ENCODE measurements at regions not wholly inside any gene's neighbourhood (a gene's known extent, or its start where the extent isn't known, plus 50 kb on each side); places are given as distances from the start of the nearest gene placed in this dataset.
"Not testable (repeated sequence)": the region's sequence is repeated elsewhere in the genome, so short reads cannot be mapped to it uniquely, and the experiment has no call there.

GRCh38 chrX:65877953-65878352, 161.9 kb downstream of the VSIG4 start:
- H3F3A ChIP-seq (ENCODE audit: low read depth) = no peaks in the 10 kb centered on the region
- H3K4me3 ChIP-seq = no peak overlapping the region
- no peak for DNase-seq (ENCODE audit: low spot score)
- no peaks in the 10 kb centered on the region for H3K4me1 ChIP-seq
- no peak overlapping the region for H3K27ac ChIP-seq
- H3K4me1 Mint-ChIP-seq = no peaks in the 10 kb centered on the region
- TF ChIP-seq EZH2 (IDR thresholded peaks at IDR 0.05) = no peak
- TF ChIP-seq EZH2phosphoT487 (IDR thresholded peaks at IDR 0.05) = no peak
- TF ChIP-seq CTCF (IDR thresholded peaks at IDR 0.05) = no peak
- no peaks in the 10 kb centered on the region for H3K36me3 Mint-ChIP-seq
- no peaks in the 10 kb centered on the region for H4K20me1 ChIP-seq (ENCODE audit: low read depth)
- H3K27me3 ChIP-seq = no peaks in the 10 kb centered on the region
- H3K9me3 ChIP-seq (ENCODE audit: low read depth) = no peaks in the 10 kb centered on the region
- H3K27me3 Mint-ChIP-seq (ENCODE audit: insufficient read depth, low read depth) = peaks cover 7% of the 10 kb centered on the region
- H3K4me3 Mint-ChIP-seq = no peak overlapping the region
- H3K9ac ChIP-seq = no peak overlapping the region
- H3K79me2 ChIP-seq (ENCODE audit: low read depth) = no peaks in the 10 kb centered on the region
- no peak overlapping the region for H2AFZ ChIP-seq (replicated peaks)
- H3K4me2 ChIP-seq = no peak overlapping the region
- H3K36me3 ChIP-seq = no peaks in the 10 kb centered on the region
- peaks cover 5% of the 10 kb centered on the region for H3K9me3 Mint-ChIP-seq
- H3K27ac Mint-ChIP-seq = no peak overlapping the region

GRCh38 chrX:65875614-65876013, 164.3 kb downstream of the VSIG4 start:
- H4K20me1 ChIP-seq (ENCODE audit: low read depth); H3K27me3 ChIP-seq; H3K9me3 ChIP-seq (ENCODE audit: low read depth); H3K36me3 ChIP-seq; H3K27ac Mint-ChIP-seq; H3K27me3 Mint-ChIP-seq (ENCODE audit: insufficient read depth, low read depth); H3K4me3 ChIP-seq; H3K9ac ChIP-seq; H3K9me3 Mint-ChIP-seq; H3K79me2 ChIP-seq (ENCODE audit: low read depth); H3F3A ChIP-seq (ENCODE audit: low read depth); H3K4me1 ChIP-seq; H3K27ac ChIP-seq; H3K36me3 Mint-ChIP-seq; H2AFZ ChIP-seq (replicated peaks); H3K4me2 ChIP-seq; H3K4me1 Mint-ChIP-seq; DNase-seq (ENCODE audit: low spot score); H3K4me3 Mint-ChIP-seq: not testable (repeated sequence)

GRCh38 chrX:65874765-65875164, 165.1 kb downstream of the VSIG4 start:
- Mint-ChIP-seq H3K9me3 (peaks cover 5% of the 10 kb centered on the region), H3K4me3 (no peak overlapping the region), H3K4me1 (no peaks in the 10 kb centered on the region), H3K27ac (no peak overlapping the region), H3K27me3 (ENCODE audit: insufficient read depth, low read depth) (peaks cover 10% of the 10 kb centered on the region), H3K36me3 (no peaks in the 10 kb centered on the region)
- H3K36me3 ChIP-seq = no peaks in the 10 kb centered on the region
- H3F3A ChIP-seq (ENCODE audit: low read depth) = no peaks in the 10 kb centered on the region
- DNase-seq (ENCODE audit: low spot score) = no peak
- no peaks in the 10 kb centered on the region for H3K79me2 ChIP-seq (ENCODE audit: low read depth)
- no peak overlapping the region for H3K27ac ChIP-seq
- no peak overlapping the region for H3K4me2 ChIP-seq
- no peaks in the 10 kb centered on the region for H4K20me1 ChIP-seq (ENCODE audit: low read depth)
- H2AFZ ChIP-seq (replicated peaks) = no peak overlapping the region
- TF ChIP-seq EZH2 (IDR thresholded peaks at IDR 0.05) = no peak
- TF ChIP-seq CTCF (IDR thresholded peaks at IDR 0.05) = no peak
- no peak for TF ChIP-seq EZH2phosphoT487 (IDR thresholded peaks at IDR 0.05)
- no peaks in the 10 kb centered on the region for H3K27me3 ChIP-seq
- no peaks in the 10 kb centered on the region for H3K4me1 ChIP-seq
- no peak overlapping the region for H3K9ac ChIP-seq
- H3K9me3 ChIP-seq (ENCODE audit: low read depth) = no peaks in the 10 kb centered on the region
- no peak overlapping the region for H3K4me3 ChIP-seq

GRCh38 chrX:65874110-65874509, 165.8 kb downstream of the VSIG4 start:
- no peak overlapping the region for H3K27ac ChIP-seq
- no peak overlapping the region for H3K27ac Mint-ChIP-seq
- no peak overlapping the region for H3K9ac ChIP-seq
- no peak overlapping the region for H3K4me2 ChIP-seq
- no peaks in the 10 kb centered on the region for H3K4me1 ChIP-seq
- H3F3A ChIP-seq (ENCODE audit: low read depth) = no peaks in the 10 kb centered on the region
- DNase-seq (ENCODE audit: low spot score) = no peak
- H3K9me3 Mint-ChIP-seq = peaks cover 6% of the 10 kb centered on the region
- H3K4me3 Mint-ChIP-seq = no peak overlapping the region
- no peaks in the 10 kb centered on the region for H3K27me3 ChIP-seq
- no peaks in the 10 kb centered on the region for H3K36me3 Mint-ChIP-seq
- H3K9me3 ChIP-seq (ENCODE audit: low read depth) = no peaks in the 10 kb centered on the region
- no peaks in the 10 kb centered on the region for H3K79me2 ChIP-seq (ENCODE audit: low read depth)
- H3K36me3 ChIP-seq = no peaks in the 10 kb centered on the region
- peaks cover 8% of the 10 kb centered on the region for H3K27me3 Mint-ChIP-seq (ENCODE audit: insufficient read depth, low read depth)
- TF ChIP-seq EZH2 (IDR thresholded peaks at IDR 0.05) = no peak
- TF ChIP-seq EZH2phosphoT487 (IDR thresholded peaks at IDR 0.05) = no peak
- TF ChIP-seq CTCF (IDR thresholded peaks at IDR 0.05) = no peak
- no peaks in the 10 kb centered on the region for H4K20me1 ChIP-seq (ENCODE audit: low read depth)
- H3K4me1 Mint-ChIP-seq = no peaks in the 10 kb centered on the region
- no peak overlapping the region for H3K4me3 ChIP-seq
- H2AFZ ChIP-seq (replicated peaks) = no peak overlapping the region

Measured in neural progenitor cell (in vitro differentiated cells).